ENCODE measurements at regions not wholly inside any gene's neighbourhood (a gene's known extent, or its start where the extent isn't known, plus 50 kb on each side); places are given as distances from the start of the nearest gene placed in this dataset.

GRCh38 chr1:234923626-234924025 is 205.0 kb downstream of the TOMM20 start:
- no peak for TF ChIP-seq ZBTB7A (IDR thresholded peaks at IDR 0.05; ENCODE audit: low read depth)
- TF ChIP-seq TAF1 (IDR thresholded peaks at IDR 0.05; ENCODE audit: low read depth): no peak
- no peak for TF ChIP-seq MAX (IDR thresholded peaks at IDR 0.05)
- no peak for TF ChIP-seq EP300 (IDR thresholded peaks at IDR 0.05; ENCODE audit: borderline replicate concordance)
- TF ChIP-seq TCF12 (IDR thresholded peaks at IDR 0.05; ENCODE audit: low read depth): no peak
- no peak for TF ChIP-seq TEAD4 (IDR thresholded peaks at IDR 0.05)
- no peak for TF ChIP-seq USF1 (IDR thresholded peaks at IDR 0.05)
- no peak for TF ChIP-seq CEBPB (IDR thresholded peaks at IDR 0.05)
- TF ChIP-seq FOXM1 (IDR thresholded peaks at IDR 0.05; ENCODE audit: borderline replicate concordance, low read depth): no peak
- TF ChIP-seq YY1 (IDR thresholded peaks at IDR 0.05; ENCODE audit: low read depth): no peak
- TF ChIP-seq CREB1 (IDR thresholded peaks at IDR 0.05; ENCODE audit: low read depth): no peak
- no peak for TF ChIP-seq NFIC (IDR thresholded peaks at IDR 0.05)
- TF ChIP-seq EGR1 (IDR thresholded peaks at IDR 0.05): no peak
- no peak for TF ChIP-seq RAD21 (IDR thresholded peaks at IDR 0.05; ENCODE audit: low read depth)
- TF ChIP-seq REST (IDR thresholded peaks at IDR 0.05; ENCODE audit: low read depth): no peak

GRCh38 chr1:234922987-234923386 is 205.7 kb downstream of the TOMM20 start:
- TF ChIP-seq TCF12 (IDR thresholded peaks at IDR 0.05; ENCODE audit: low read depth) (no peak), EP300 (IDR thresholded peaks at IDR 0.05; ENCODE audit: borderline replicate concordance) (no peak), TEAD4 (IDR thresholded peaks at IDR 0.05) (no peak), CEBPB (IDR thresholded peaks at IDR 0.05) (no peak), EGR1 (IDR thresholded peaks at IDR 0.05) (no peak), TAF1 (IDR thresholded peaks at IDR 0.05; ENCODE audit: low read depth) (no peak), ZBTB7A (IDR thresholded peaks at IDR 0.05; ENCODE audit: low read depth) (no peak), FOXM1 (IDR thresholded peaks at IDR 0.05; ENCODE audit: borderline replicate concordance, low read depth) (no peak), RAD21 (IDR thresholded peaks at IDR 0.05; ENCODE audit: low read depth) (no peak), YY1 (IDR thresholded peaks at IDR 0.05; ENCODE audit: low read depth) (no peak), REST (IDR thresholded peaks at IDR 0.05; ENCODE audit: low read depth) (no peak), CREB1 (IDR thresholded peaks at IDR 0.05; ENCODE audit: low read depth) (no peak), MAX (IDR thresholded peaks at IDR 0.05) (no peak), USF1 (IDR thresholded peaks at IDR 0.05) (no peak), NFIC (IDR thresholded peaks at IDR 0.05) (no peak)

- TF ChIP-seq ZBTB7A (IDR thresholded peaks at IDR 0.05; ENCODE audit: low read depth) (no peak), REST (IDR thresholded peaks at IDR 0.05; ENCODE audit: low read depth) (no peak), EP300 (IDR thresholded peaks at IDR 0.05; ENCODE audit: borderline replicate concordance) (no peak), TCF12 (IDR thresholded peaks at IDR 0.05; ENCODE audit: low read depth) (no peak), CREB1 (IDR thresholded peaks at IDR 0.05; ENCODE audit: low read depth) (no peak)
Measured at GRCh38 chr1:234921266-234922062, 207.2 kb downstream of the TOMM20 start.

- TF ChIP-seq CREB1 (IDR thresholded peaks at IDR 0.05; ENCODE audit: low read depth): no peak
Measured at GRCh38 chr1:234920843-234921140, 207.8 kb downstream of the TOMM20 start.
